ENCODE measurements at regions not wholly inside any gene's neighbourhood (a gene's known extent, or its start where the extent isn't known, plus 50 kb on each side); places are given as distances from the start of the nearest gene placed in this dataset.

GRCh38 chr2:235229236-235229635 is 264.6 kb upstream of the AGAP1 start:
- no peak for TF ChIP-seq CTCF (IDR thresholded peaks at IDR 0.05)
- Histone ChIP-seq H3K27me3 (no peaks in the 10 kb centered on the region), H3K27ac (no peak overlapping the region), H3K4me1 (peaks cover 0 to 36% of the 10 kb centered on the region in 2 donors), H3K4me3 (no peak overlapping the region), H3K36me3 (no peaks in the 10 kb centered on the region), H3K9me3 (no peaks in the 10 kb centered on the region)
- peak; percentile 44 for DNase-seq (ENCODE audit: low spot score)

GRCh38 chr2:235230821-235231601 is 262.8 kb upstream of the AGAP1 start:
- peak overlapping the region in 1 of 2 donors; percentile 2 for H3K4me3 ChIP-seq
- no peaks in the 10 kb centered on the region for H3K36me3 ChIP-seq
- peak overlapping the region; percentile 40 to 54 for H3K27ac ChIP-seq
- no peaks in the 10 kb centered on the region for H3K27me3 ChIP-seq
- TF ChIP-seq CTCF (IDR thresholded peaks at IDR 0.05), result no peak
- H3K4me1 ChIP-seq, result peaks cover 0 to 36% of the 10 kb centered on the region in 2 donors
- no peaks in the 10 kb centered on the region for H3K9me3 ChIP-seq
- DNase-seq (ENCODE audit: low spot score), result peak; percentile 58

- H3K27me3 ChIP-seq, result no peaks in the 10 kb centered on the region
- H3K4me3 ChIP-seq, result no peak overlapping the region
- peak; percentile 52 for DNase-seq (ENCODE audit: low spot score)
- peak overlapping the region in 1 of 2 donors; percentile 31 for H3K27ac ChIP-seq
- H3K4me1 ChIP-seq, result peaks cover 0 to 36% of the 10 kb centered on the region in 2 donors
- no peaks in the 10 kb centered on the region for H3K9me3 ChIP-seq
- H3K36me3 ChIP-seq, result no peaks in the 10 kb centered on the region
- no peak for TF ChIP-seq CTCF (IDR thresholded peaks at IDR 0.05)
Measured at GRCh38 chr2:235232449-235233433, 261.1 kb upstream of the AGAP1 start.

GRCh38 chr2:235234736-235235135 is 259.1 kb upstream of the AGAP1 start:
- H3K27ac ChIP-seq, result peak overlapping the region in 1 of 2 donors; percentile 43

More at GRCh38 chr2:235234736-235235135, 259.1 kb upstream of the AGAP1 start:
- H3K27me3 ChIP-seq, result no peaks in the 10 kb centered on the region
- no peak overlapping the region for H3K4me3 ChIP-seq
- DNase-seq (ENCODE audit: low spot score), result no peak
- no peaks in the 10 kb centered on the region for H3K36me3 ChIP-seq
- no peak for TF ChIP-seq CTCF (IDR thresholded peaks at IDR 0.05)
- H3K4me1 ChIP-seq, result peaks cover 0 to 43% of the 10 kb centered on the region in 2 donors
- no peaks in the 10 kb centered on the region for H3K9me3 ChIP-seq

Measured in right atrium auricular region (tissue), 2 donors.